K562 (cell line): ENCODE measurements at regions not wholly inside any gene's neighbourhood (a gene's known extent, or its start where the extent isn't known, plus 50 kb on each side); places are given as distances from the start of the nearest gene placed in this dataset.

ENCODE experiments used
- CCNT2 ChIP-seq: IDR thresholded peaks from 2 replicates; pipeline ENCODE4 v1.6.1; 2011; ENCODE audit warnings: borderline replicate concordance, low read depth, mild to moderate bottlenecking, moderate library complexity, mixed read lengths, low read length; ENCODE audit not compliant: insufficient read length; ENCODE audit errors: extremely low read depth
- CHD2 ChIP-seq: IDR thresholded peaks from 2 replicates; pipeline ENCODE4 v1.6.1; 2011; ENCODE audit warnings: low read depth, low read length
- CLOCK ChIP-seq: fragments of 250-450 bp; sonication (Bioruptor Pico); IDR thresholded peaks from 2 replicates; pipeline ENCODE4 v1.4.0; 2020; ENCODE audit warnings: mild to moderate bottlenecking, moderate library complexity, borderline replicate concordance
- DDX20 ChIP-seq: fragments of 450-650 bp; IDR thresholded peaks from 2 replicates; pipeline ENCODE4 v1.6.1; 2016; ENCODE audit warnings: missing genetic modification characterization, low read depth, mild to moderate bottlenecking, missing compliant biosample characterization, moderate library complexity
- E2F1 ChIP-seq: sonication (generic); formaldehyde crosslinking; IDR thresholded peaks from 2 replicates; pipeline ENCODE4 v1.8.1; 2023; ENCODE audit warnings: mild to moderate bottlenecking, missing genetic modification reagents, moderate library complexity
- HDAC8 ChIP-seq: fragments of 450-650 bp; IDR thresholded peaks from 2 replicates; pipeline ENCODE4 v1.6.1; 2016; ENCODE audit warnings: mild to moderate bottlenecking, missing genetic modification characterization, moderate library complexity, missing compliant biosample characterization
- HDGF ChIP-seq: fragments of 450-650 bp; IDR thresholded peaks from 2 replicates; pipeline ENCODE4 v1.6.1; 2016
- ILF3 ChIP-seq: fragments of 450-650 bp; IDR thresholded peaks from 2 replicates; pipeline ENCODE4 v1.6.1; 2018; ENCODE audit warnings: antibody characterized with exemption, mild to moderate bottlenecking, moderate library complexity, borderline replicate concordance
- JUN ChIP-seq, 2 experiments: sonication (generic) in 1 of 2; formaldehyde crosslinking in 1 of 2; IDR thresholded peaks; 2 replicates each; pipeline versions ENCODE4 v1.6.1 to v1.8.0; 2012 to 2022; ENCODE audit warnings: borderline replicate concordance in 2 of 2, mild to moderate bottlenecking in 2 of 2, improper control_type of control experiment in 1 of 2, low read depth in 1 of 2, low read length in 1 of 2, missing genetic modification reagents in 1 of 2
- MIER1 ChIP-seq: fragments of 450-650 bp; IDR thresholded peaks from 2 replicates; pipeline ENCODE4 v1.6.1; 2016; ENCODE audit warnings: antibody characterized with exemption, mild to moderate bottlenecking, low read depth
- NRF1 ChIP-seq, 2 experiments: fragments of 450-650 bp; IDR thresholded peaks in 1 of 2; conservative IDR thresholded peaks in 1 of 2; 2 replicates each; pipeline ENCODE4 v1.6.1; 2014; ENCODE audit warnings: mild to moderate bottlenecking in 2 of 2
- PREB ChIP-seq: sonication (generic); formaldehyde crosslinking; IDR thresholded peaks from 2 replicates; pipeline ENCODE4 v1.8.1; 2023; ENCODE audit warnings: mild to moderate bottlenecking, missing genetic modification reagents
- RBM25 ChIP-seq: fragments of 200-400 bp; formaldehyde crosslinking; IDR thresholded peaks from 2 replicates; pipeline ENCODE4 v1.6.1; 2018; ENCODE audit warnings: low read length, low read depth, moderate library complexity; ENCODE audit not compliant: severe bottlenecking
- SMARCA5 ChIP-seq: fragments of 450-650 bp; IDR thresholded peaks from 2 replicates; pipeline ENCODE4 v1.6.1; 2016
- SRF ChIP-seq, 2 experiments: fragments of 250-450, 450-650 bp in 1 of 2; sonication (Bioruptor Pico) in 1 of 2; sonication (generic) in 1 of 2; formaldehyde crosslinking; IDR thresholded peaks; 2 replicates each; pipeline versions ENCODE4 v1.5.0 to v1.5.1; 2020 to 2022; ENCODE audit warnings: mild to moderate bottlenecking in 1 of 2, missing genetic modification reagents in 1 of 2
- TAF1 ChIP-seq: IDR thresholded peaks from 2 replicates; pipeline ENCODE4 v1.6.1; 2011; ENCODE audit warnings: mild to moderate bottlenecking, low read length, moderate library complexity; ENCODE audit not compliant: insufficient read depth, control insufficient read depth, severe bottlenecking; ENCODE audit errors: extremely low read depth
- ZBTB12 ChIP-seq: fragments of 250-450 bp; sonication (Bioruptor Pico); IDR thresholded peaks from 2 replicates; pipeline ENCODE4 v1.4.0; 2020
- ZFP30 ChIP-seq: fragments of 250-450 bp; sonication (Bioruptor Pico); IDR thresholded peaks from 2 replicates; pipeline ENCODE4 v1.8.0; 2022; ENCODE audit warnings: moderate library complexity, mild to moderate bottlenecking, inconsistent platforms, borderline replicate concordance
- ZNF23 ChIP-seq: fragments of 250-450 bp; sonication (Bioruptor Pico); IDR thresholded peaks from 2 replicates; pipeline ENCODE4 v1.4.0; 2020; ENCODE audit warnings: mild to moderate bottlenecking
- ZNF347 ChIP-seq: fragments of 450-650 bp; formaldehyde crosslinking; IDR thresholded peaks from 2 replicates; pipeline ENCODE4 v1.4.0; 2020; ENCODE audit warnings: low read depth, mild to moderate bottlenecking, moderate library complexity
- ZNF778 ChIP-seq: fragments of 450-650 bp; formaldehyde crosslinking; IDR thresholded peaks from 2 replicates; pipeline ENCODE4 v1.4.0; 2020; ENCODE audit warnings: mild to moderate bottlenecking, moderate library complexity
- ZZZ3 ChIP-seq: fragments of 450-650 bp; IDR thresholded peaks from 2 replicates; pipeline ENCODE4 v1.6.1; 2016; ENCODE audit warnings: antibody characterized with exemption, mild to moderate bottlenecking, moderate library complexity

- TF ChIP-seq E2F1 (CRISPR knock-in tag) (no peak), CHD2 (no peak), SMARCA5 (peak; percentile 100), RBM25 (peak; percentile 100), HDAC8 (tag) (no peak), JUN (IDR thresholded peaks at IDR 0.05; ENCODE audit: borderline replicate concordance, low read depth, low read length) (no peak), JUN (CRISPR knock-in tag; IDR thresholded peaks at IDR 0.05; ENCODE audit: borderline replicate concordance) (no peak), CLOCK (CRISPR knock-in tag) (no peak), ZNF778 (CRISPR knock-in tag) (no peak), DDX20 (no peak), SRF (CRISPR knock-in tag; IDR thresholded peaks at IDR 0.05) (no peak), CCNT2 (no peak), PREB (CRISPR knock-in tag) (no peak), ILF3 (no peak), NRF1 (conservative IDR thresholded peaks at IDR 0.05 in 1 of 2, IDR thresholded peaks at IDR 0.05 in 1 of 2) (no peak), MIER1 (no peak), ZZZ3 (no peak), ZNF23 (CRISPR knock-in tag) (no peak), HDGF (peak; percentile 72; the same call in 1 of the 2 replicates), TAF1 (no peak), ZNF347 (CRISPR knock-in tag) (no peak), ZFP30 (CRISPR knock-in tag) (no peak), ZBTB12 (CRISPR knock-in tag) (peak; percentile 34; the same call in 1 of the 2 replicates)
Observed at GRCh38 chr10:15440204-15440711, 69.2 kb upstream of the FAM171A1 start (continued).
